Upper lobe of left lung (tissue), 6 donors: ENCODE measurements at regions not wholly inside any gene's neighbourhood (a gene's known extent, or its start where the extent isn't known, plus 50 kb on each side); places are given as distances from the start of the nearest gene placed in this dataset.

Source experiments
- ATAC-seq, 2 donors: fragments of 200-7000 bp; cut with Tn5 transposase; one replicate each; pipeline ENCODE4 v1.9.1; 2022; ENCODE audit warnings: mild to moderate bottlenecking in 2 of 2, moderate library complexity in 2 of 2; ENCODE audit not compliant: low FRiP score in 2 of 2
- DNase-seq, 2 donors: peaks; one replicate each; pipeline ENCODE4 v3.0.0-alpha.2; 2019 to 2020
- H3K27ac ChIP-seq, 4 donors: fragments of 200-600 bp; sonication (generic); one replicate each; pipeline ENCODE4 v1.5.1; 2016 to 2019
- H3K27me3 ChIP-seq, 4 donors: fragments of 200-600 bp; sonication (generic); one replicate each; pipeline ENCODE4 v1.5.1; 2017 to 2019
- H3K36me3 ChIP-seq, 4 donors: fragments of 200-600 bp; sonication (generic); one replicate each; pipeline ENCODE4 v1.5.1; 2016 to 2019
- H3K4me1 ChIP-seq, 4 donors: fragments of 200-600 bp; sonication (generic); one replicate each; pipeline ENCODE4 v1.5.1; 2018 to 2019
- H3K4me3 ChIP-seq, 4 donors: fragments of 200-600 bp; sonication (generic); one replicate each; pipeline ENCODE4 v1.5.1; 2017 to 2019; ENCODE audit warnings: mild to moderate bottlenecking in 2 of 4, moderate library complexity in 1 of 4
- H3K9me3 ChIP-seq, 4 donors: fragments of 200-600 bp; sonication (generic); one replicate each; pipeline ENCODE4 v1.5.1; 2018 to 2019
- EP300 ChIP-seq, 4 donors: sonication (generic); formaldehyde crosslinking; IDR thresholded peaks; one replicate each; pipeline ENCODE4 v1.5.1; 2017; ENCODE audit warnings: antibody characterized with exemption in 4 of 4, control low read depth in 2 of 4
- POLR2A ChIP-seq, 4 donors: fragments of 450-650 bp; IDR thresholded peaks; one replicate each; pipeline ENCODE4 v1.5.1; 2016 to 2017; ENCODE audit warnings: antibody characterized with exemption in 4 of 4, mild to moderate bottlenecking in 2 of 4
- POLR2AphosphoS5 ChIP-seq, 2 donors: sonication (generic); formaldehyde crosslinking; IDR thresholded peaks; one replicate each; pipeline ENCODE4 v1.5.1; 2017; ENCODE audit warnings: antibody characterized with exemption in 2 of 2
- WGBS, 2 donors: methylation state at CpG; one replicate each; pipeline ENCODE4 v1.1.5; 2017 to 2018; 5-methylcytosine and 5-hydroxymethylcytosine counted together
- TF ChIP-seq, protein P1 (sequence below), 6 experiments: fragments of 450-650 bp in 4 of 6; fragments of 200-600 bp in 2 of 6; sonication (generic) in 2 of 6; IDR thresholded peaks; one replicate each; pipeline ENCODE4 v1.5.1; 2016 to 2019; ENCODE audit warnings: antibody characterized with exemption in 6 of 6
- donor health status: DM: no; HTN: no; CAD: no; lungs with moderate emphysema.
- donor health status: DM: no; HTN: yes; CAD: no; lungs with severe emphysema.

DNA sequence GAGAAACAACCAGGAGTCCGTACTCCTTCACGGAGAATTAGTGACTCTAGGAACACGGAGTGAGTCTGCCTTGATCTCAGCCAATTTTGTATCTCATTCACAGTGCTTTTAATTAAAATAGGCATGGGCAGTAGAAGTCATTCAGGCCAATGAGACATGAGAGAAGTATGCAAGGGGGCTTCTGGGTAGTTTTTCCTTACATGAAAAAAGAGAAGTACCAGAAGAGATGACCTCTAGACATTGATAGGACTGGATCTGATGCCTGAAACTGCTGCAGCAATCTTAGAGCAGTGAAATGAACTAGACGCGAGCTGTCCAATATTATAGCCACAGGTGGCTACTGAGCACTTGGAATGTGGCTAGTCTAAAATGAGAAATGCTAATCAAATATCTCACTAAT is 187.7 kb upstream of the TLE4 start:
- Histone ChIP-seq H3K4me1 (no peaks in the 10 kb centered on the region), H3K27me3 (no peaks in the 10 kb centered on the region), H3K27ac (no peak overlapping the region), H3K4me3 (no peak overlapping the region), H3K9me3 (peaks cover 0 to 5% (median 0%) of the 10 kb centered on the region in 4 donors), H3K36me3 (no peaks in the 10 kb centered on the region)
- 96 to 97% methylated on average over 5 of the region's 5 CpGs for WGBS, 2 donors
- TF ChIP-seq POLR2AphosphoS5 (IDR thresholded peaks at IDR 0.05) (no peak), POLR2A (IDR thresholded peaks at IDR 0.05) (no peak), EP300 (IDR thresholded peaks at IDR 0.05) (no peak)
- TF ChIP-seq, protein P1, sequence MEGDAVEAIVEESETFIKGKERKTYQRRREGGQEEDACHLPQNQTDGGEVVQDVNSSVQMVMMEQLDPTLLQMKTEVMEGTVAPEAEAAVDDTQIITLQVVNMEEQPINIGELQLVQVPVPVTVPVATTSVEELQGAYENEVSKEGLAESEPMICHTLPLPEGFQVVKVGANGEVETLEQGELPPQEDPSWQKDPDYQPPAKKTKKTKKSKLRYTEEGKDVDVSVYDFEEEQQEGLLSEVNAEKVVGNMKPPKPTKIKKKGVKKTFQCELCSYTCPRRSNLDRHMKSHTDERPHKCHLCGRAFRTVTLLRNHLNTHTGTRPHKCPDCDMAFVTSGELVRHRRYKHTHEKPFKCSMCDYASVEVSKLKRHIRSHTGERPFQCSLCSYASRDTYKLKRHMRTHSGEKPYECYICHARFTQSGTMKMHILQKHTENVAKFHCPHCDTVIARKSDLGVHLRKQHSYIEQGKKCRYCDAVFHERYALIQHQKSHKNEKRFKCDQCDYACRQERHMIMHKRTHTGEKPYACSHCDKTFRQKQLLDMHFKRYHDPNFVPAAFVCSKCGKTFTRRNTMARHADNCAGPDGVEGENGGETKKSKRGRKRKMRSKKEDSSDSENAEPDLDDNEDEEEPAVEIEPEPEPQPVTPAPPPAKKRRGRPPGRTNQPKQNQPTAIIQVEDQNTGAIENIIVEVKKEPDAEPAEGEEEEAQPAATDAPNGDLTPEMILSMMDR (IDR thresholded peaks at IDR 0.05): no peak
- DNase-seq: no peak
- no peak for ATAC-seq

DNA sequence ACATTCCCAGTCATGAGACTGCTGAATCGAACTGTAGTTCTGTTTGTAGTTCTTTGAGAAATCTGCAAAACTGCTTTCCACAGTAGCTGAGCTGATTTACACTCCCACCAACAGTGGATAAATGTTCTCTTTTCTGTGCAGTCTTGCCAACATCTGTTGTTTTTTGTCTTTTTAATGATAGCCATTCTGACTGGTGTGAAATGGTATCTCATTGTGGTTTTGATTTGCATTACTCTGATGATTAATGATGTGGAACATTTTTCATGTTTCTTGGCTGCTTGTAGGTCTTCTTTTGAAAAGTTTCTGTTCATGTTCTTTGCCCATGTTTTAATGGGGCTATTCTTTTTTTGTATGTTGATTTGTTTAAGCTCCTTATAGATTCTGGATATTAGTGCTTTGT is 187.3 kb upstream of the TLE4 start:
- no peaks in the 10 kb centered on the region for H3K36me3 ChIP-seq
- no peak overlapping the region for H3K27ac ChIP-seq
- WGBS, 2 donors: 79 to 93% methylated on average over 1 of the region's 1 CpG
- ATAC-seq (no peak), DNase-seq (no peak)
- H3K4me3 ChIP-seq: no peak overlapping the region
- H3K9me3 ChIP-seq: peaks cover 0 to 3% (median 0%) of the 10 kb centered on the region in 4 donors
- TF ChIP-seq POLR2A (IDR thresholded peaks at IDR 0.05) (no peak), EP300 (IDR thresholded peaks at IDR 0.05) (no peak), POLR2AphosphoS5 (IDR thresholded peaks at IDR 0.05) (no peak)
- TF ChIP-seq, protein P1 (IDR thresholded peaks at IDR 0.05): no peak
- H3K27me3 ChIP-seq: no peaks in the 10 kb centered on the region
- no peaks in the 10 kb centered on the region for H3K4me1 ChIP-seq

DNA sequence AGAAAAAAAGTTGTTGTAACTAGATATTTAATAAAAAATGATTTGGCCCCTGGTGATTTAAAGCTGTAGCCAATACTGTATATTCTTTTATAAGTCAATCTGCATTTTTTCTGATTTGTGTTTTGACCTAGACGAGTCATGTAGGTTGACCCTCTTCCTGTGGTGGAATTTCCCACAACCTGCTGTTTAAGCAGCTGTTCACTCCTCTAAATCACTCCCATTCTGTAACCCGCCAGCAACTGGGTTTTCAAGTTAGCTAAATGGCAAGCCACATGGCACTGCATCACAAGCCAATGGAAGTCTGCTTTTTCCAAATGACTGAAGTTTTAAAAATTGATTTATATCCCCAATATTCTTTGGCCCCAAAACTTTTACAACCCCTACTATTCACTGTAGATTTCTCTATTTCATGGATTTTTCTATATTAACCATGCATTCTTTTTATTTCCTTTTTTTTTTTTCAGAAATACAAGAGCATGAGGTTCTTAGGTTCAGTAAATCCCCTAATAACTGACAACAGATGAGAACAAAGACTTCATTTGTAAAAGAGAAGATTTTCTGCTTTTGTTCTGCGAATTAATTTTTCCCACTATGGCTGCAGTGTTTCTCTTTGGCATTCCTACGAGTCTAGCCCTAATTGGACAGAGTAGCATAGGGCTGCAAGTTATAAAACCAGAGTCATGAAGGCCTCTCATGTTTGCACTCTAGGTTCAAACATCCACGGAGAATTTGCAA is 184.5 kb upstream of the TLE4 start:
- H3K36me3 ChIP-seq: no peaks in the 10 kb centered on the region
- H3K4me3 ChIP-seq: no peak overlapping the region
- WGBS, 2 donors: 80 to 86% methylated on average over 5 of the region's 5 CpGs
- TF ChIP-seq POLR2AphosphoS5 (IDR thresholded peaks at IDR 0.05) (no peak), POLR2A (IDR thresholded peaks at IDR 0.05) (no peak), EP300 (IDR thresholded peaks at IDR 0.05) (no peak)
- TF ChIP-seq, protein P1 (IDR thresholded peaks at IDR 0.05): no peak
- H3K9me3 ChIP-seq: no peaks in the 10 kb centered on the region
- ATAC-seq (no peak), DNase-seq (no peak)
- no peak overlapping the region for H3K27ac ChIP-seq
- H3K4me1 ChIP-seq: no peaks in the 10 kb centered on the region
- no peaks in the 10 kb centered on the region for H3K27me3 ChIP-seq

DNA sequence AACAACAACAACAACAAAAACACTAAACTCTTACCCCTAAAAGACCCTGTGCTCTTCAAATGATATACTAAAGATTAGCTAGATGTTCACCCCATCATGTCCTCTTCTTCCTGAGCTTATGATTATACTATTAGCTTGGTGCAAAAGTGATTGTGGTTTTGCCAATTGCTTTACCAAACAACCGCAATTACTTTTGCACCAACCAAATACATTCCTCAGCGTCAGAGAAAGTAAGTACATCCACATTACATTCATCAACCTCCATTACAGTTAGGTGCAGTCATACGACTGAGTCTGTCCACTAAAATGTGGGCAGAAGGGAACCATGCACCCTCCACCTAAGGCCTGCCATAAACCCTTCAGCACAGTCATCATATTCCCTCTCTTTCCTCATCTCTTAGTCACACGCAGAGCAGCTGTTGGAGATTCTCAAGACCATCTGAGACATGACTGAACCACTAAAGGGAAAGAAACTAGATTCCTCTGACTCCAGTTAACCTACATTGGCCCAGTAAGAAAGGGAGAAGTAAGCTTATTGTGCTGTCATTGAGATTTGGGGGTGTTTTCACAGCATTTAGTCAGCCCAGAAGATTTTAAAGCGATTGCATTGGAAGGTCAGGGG is 181.6 kb upstream of the TLE4 start:
- H3K4me1 ChIP-seq: no peaks in the 10 kb centered on the region
- H3K4me3 ChIP-seq: no peak overlapping the region
- WGBS, 2 donors: 83 to 86% methylated on average over 5 of the region's 5 CpGs
- H3K9me3 ChIP-seq: no peaks in the 10 kb centered on the region
- H3K36me3 ChIP-seq: no peaks in the 10 kb centered on the region
- H3K27me3 ChIP-seq: no peaks in the 10 kb centered on the region
- no peak overlapping the region for H3K27ac ChIP-seq
- DNase-seq (no peak), ATAC-seq (no peak)
- TF ChIP-seq, protein P1 (IDR thresholded peaks at IDR 0.05): no peak
- TF ChIP-seq EP300 (IDR thresholded peaks at IDR 0.05): no peak
